ENCODE measurements at regions not wholly inside any gene's neighbourhood (a gene's known extent, or its start where the extent isn't known, plus 50 kb on each side); places are given as distances from the start of the nearest gene placed in this dataset.

DNA sequence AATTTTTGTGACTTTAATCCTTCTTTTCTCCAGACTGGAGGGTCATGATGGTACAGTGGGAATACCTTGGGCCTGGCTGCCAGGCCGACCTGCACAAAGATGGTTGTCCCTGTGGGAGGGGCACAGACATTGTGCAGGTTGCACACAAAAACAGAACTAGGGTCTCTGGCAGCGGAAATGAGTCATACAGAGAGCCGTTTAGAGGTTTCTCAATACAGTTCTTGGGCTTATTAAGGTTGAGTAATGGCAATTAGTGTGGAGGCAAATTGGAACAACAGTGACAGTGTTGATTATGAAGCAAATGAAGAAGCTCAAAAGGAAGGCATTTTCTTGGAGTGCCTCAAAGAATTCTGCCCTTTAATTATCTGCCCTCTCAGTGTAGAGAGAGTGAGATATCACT, 173.6 kb downstream of the TENT4A start:
- no peak for TF ChIP-seq SIN3A (IDR thresholded peaks at IDR 0.05; ENCODE audit: borderline replicate concordance, insufficient read depth, low read length)
- TF ChIP-seq POLR2AphosphoS5 (IDR thresholded peaks at IDR 0.05; ENCODE audit: low read depth, low read length), result no peak
